PC-9 (cell line): ENCODE measurements at regions not wholly inside any gene's neighbourhood (a gene's known extent, or its start where the extent isn't known, plus 50 kb on each side); places are given as distances from the start of the nearest gene placed in this dataset.

Source experiments
- BruUV-seq: library from RNA; stranded (reverse); fragments of 400-500 nt; replicated peaks from 2 replicates; lab custom pipeline; 2021; lab: Mats Ljungman, UMichigan
- CTCF ChIA-PET: fragments of 300-600 bp; sonication (Branson Sonifier 250); formaldehyde crosslinking; loops from one replicate; lab custom pipeline; 2022; ENCODE audit warnings: antibody characterized with exemption; lab: Charles Lee
- POLR2A ChIA-PET: fragments of 300-600 bp; sonication (Branson Sonifier 250); formaldehyde crosslinking; loops from one replicate; lab custom pipeline; 2022; ENCODE audit warnings: antibody characterized with exemption; ENCODE audit not compliant: unreplicated experiment; lab: Charles Lee
- DNase-seq, 2 experiments: peaks; one replicate each; pipeline versions ENCODE4 v3.0.0 to v3.0.0-alpha.2; 2015 to 2022; ENCODE audit warnings: mixed read lengths in 1 of 2
- H2AFZ ChIP-seq: fragments of 200-600 bp; sonication (generic); 2 replicates; pipeline ENCODE4 v1.8.1; 2017; ENCODE audit warnings: antibody characterized with exemption
- H3F3A ChIP-seq: fragments of 200-600 bp; sonication (generic); 2 replicates; pipeline ENCODE4 v1.8.1; 2017; ENCODE audit warnings: antibody characterized with exemption, mild to moderate bottlenecking, low read depth; ENCODE audit not compliant: insufficient read depth
- H3K27ac ChIP-seq: fragments of 200-600 bp; sonication (generic); 2 replicates; pipeline ENCODE4 v1.6.1; 2016; ENCODE audit warnings: mixed run types
- H3K27me3 ChIP-seq: fragments of 200-600 bp; sonication (generic); 2 replicates; pipeline ENCODE4 v1.6.1; 2016; ENCODE audit warnings: low read depth, mixed run types; ENCODE audit not compliant: insufficient read depth
- H3K36me3 ChIP-seq: fragments of 200-600 bp; sonication (generic); 2 replicates; pipeline ENCODE4 v1.6.1; 2016; ENCODE audit warnings: low read depth, mixed run types
- H3K4me1 ChIP-seq: fragments of 200-600 bp; sonication (generic); replicated peaks from 2 replicates; pipeline ENCODE4 v1.6.1; 2016; ENCODE audit warnings: mixed run types; ENCODE audit not compliant: insufficient read depth
- H3K4me2 ChIP-seq: fragments of 200-600 bp; sonication (generic); 2 replicates; pipeline ENCODE4 v1.6.1; 2017; ENCODE audit warnings: mixed run types
- H3K4me3 ChIP-seq: fragments of 200-600 bp; sonication (generic); 2 replicates; pipeline ENCODE4 v1.6.1; 2016; ENCODE audit warnings: mixed run types
- H3K79me2 ChIP-seq: fragments of 200-600 bp; sonication (generic); 2 replicates; pipeline ENCODE4 v1.6.1; 2017; ENCODE audit warnings: low read depth, mixed run types
- H3K9me2 ChIP-seq: fragments of 200-600 bp; sonication (generic); 2 replicates; pipeline ENCODE4 v1.8.1; 2017; ENCODE audit warnings: mild to moderate bottlenecking; ENCODE audit not compliant: insufficient read depth
- H3K9me3 ChIP-seq: fragments of 200-600 bp; sonication (generic); 2 replicates; pipeline ENCODE4 v1.8.1; 2016; ENCODE audit warnings: low read depth; ENCODE audit not compliant: insufficient read depth
- H4K20me1 ChIP-seq: fragments of 200-600 bp; sonication (generic); 2 replicates; pipeline ENCODE4 v1.8.1; 2017; ENCODE audit not compliant: insufficient read depth
- EZH2 ChIP-seq: fragments of 200-600 bp; sonication (generic); IDR thresholded peaks from 2 replicates; pipeline ENCODE4 v1.8.0; 2017; ENCODE audit warnings: antibody characterized with exemption, low read depth
- intact Hi-C: fragments of 100-400 bp; cut with micrococcal nuclease; formaldehyde crosslinking; loops from one replicate; pipeline ENCODE4 v1.10.0; 2022; ENCODE audit not compliant: unreplicated experiment
- TF ChIP-seq, protein P1 (sequence below): fragments of 200-600 bp; sonication (generic); conservative IDR thresholded peaks from 2 replicates; pipeline ENCODE4 v1.6.1; 2017; ENCODE audit warnings: mixed run types, antibody characterized with exemption, mild to moderate bottlenecking, moderate library complexity

DNA sequence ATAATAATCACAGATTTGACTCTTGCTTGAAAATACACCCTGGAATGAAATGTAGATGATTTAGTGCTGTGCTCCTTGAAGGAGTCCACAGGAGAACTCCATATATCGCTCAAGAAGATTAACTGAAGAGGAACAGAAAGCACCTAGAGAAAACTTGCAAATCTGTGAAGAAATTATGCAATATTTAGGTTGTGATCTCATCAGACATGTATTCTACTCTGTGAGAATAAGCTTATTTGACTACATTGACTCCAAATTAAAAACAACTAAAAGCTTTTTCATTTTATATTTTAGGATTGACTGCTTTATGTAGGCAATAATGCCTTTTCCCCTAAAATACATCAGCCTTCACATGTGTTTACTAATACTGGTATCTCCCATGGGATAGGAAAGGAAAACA lies 906.6 kb upstream of the LRATD1 start:
- TF ChIP-seq, protein P1, sequence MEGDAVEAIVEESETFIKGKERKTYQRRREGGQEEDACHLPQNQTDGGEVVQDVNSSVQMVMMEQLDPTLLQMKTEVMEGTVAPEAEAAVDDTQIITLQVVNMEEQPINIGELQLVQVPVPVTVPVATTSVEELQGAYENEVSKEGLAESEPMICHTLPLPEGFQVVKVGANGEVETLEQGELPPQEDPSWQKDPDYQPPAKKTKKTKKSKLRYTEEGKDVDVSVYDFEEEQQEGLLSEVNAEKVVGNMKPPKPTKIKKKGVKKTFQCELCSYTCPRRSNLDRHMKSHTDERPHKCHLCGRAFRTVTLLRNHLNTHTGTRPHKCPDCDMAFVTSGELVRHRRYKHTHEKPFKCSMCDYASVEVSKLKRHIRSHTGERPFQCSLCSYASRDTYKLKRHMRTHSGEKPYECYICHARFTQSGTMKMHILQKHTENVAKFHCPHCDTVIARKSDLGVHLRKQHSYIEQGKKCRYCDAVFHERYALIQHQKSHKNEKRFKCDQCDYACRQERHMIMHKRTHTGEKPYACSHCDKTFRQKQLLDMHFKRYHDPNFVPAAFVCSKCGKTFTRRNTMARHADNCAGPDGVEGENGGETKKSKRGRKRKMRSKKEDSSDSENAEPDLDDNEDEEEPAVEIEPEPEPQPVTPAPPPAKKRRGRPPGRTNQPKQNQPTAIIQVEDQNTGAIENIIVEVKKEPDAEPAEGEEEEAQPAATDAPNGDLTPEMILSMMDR: no peak
- Histone ChIP-seq H3F3A (no peaks in the 10 kb centered on the region), H3K4me2 (no peak overlapping the region), H3K36me3 (no peaks in the 10 kb centered on the region), H3K27ac (no peak overlapping the region), H4K20me1 (no peaks in the 10 kb centered on the region; the same call in 1 of the 2 replicates), H3K9me3 (no peaks in the 10 kb centered on the region), H2AFZ (no peak overlapping the region), H3K4me1 (no peaks in the 10 kb centered on the region), H3K9me2 (no peaks in the 10 kb centered on the region), H3K79me2 (no peaks in the 10 kb centered on the region), H3K27me3 (no peaks in the 10 kb centered on the region), H3K4me3 (no peak overlapping the region)
- no peak for DNase-seq
- no TSS peak for BruUV-seq
- CTCF ChIA-PET: no interaction called here
- POLR2A ChIA-PET: no interaction called here
- intact Hi-C loops: no loop called here

DNA sequence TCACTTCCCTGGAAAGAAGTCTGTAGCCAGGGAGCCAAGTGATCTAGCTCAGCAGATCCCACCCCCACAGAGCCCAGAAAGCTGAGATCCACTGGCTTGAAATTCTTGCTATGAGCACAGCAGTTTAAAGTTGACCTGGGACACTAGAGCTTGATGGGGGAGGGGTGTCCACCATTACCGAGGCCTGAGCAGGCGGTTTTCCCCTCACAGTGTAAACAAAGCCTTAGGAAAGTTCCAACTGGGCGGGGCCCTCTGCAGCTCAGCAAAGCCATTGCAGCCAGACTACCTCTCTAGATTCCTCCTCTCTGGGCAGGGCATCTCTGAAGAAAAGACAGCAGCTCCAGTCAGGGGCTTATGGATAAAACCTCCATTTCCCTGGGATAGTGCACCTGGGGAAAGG lies 887.2 kb upstream of the LRATD1 start:
- DNase-seq: no peak
- ChIA-PET POLR2A (no interaction called here), CTCF (no interaction called here)

DNA sequence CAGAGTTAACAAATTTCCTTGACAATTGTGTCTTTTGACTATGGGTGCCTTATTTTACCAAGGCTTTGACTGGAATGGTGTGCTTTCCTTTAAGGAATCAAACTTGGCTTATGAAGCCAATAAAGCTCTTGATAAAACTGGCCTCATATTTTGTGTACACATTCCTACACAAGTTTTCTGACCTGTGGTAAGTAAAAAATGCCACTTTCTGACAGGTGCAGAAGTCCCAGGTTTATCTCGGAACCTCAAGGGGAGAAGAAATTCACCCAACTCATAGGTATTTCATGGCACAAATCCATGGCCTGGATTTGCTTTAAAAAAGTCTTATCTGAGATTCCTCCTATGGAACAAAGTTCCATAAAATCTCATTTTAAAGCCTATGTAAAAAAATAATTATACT lies 880.6 kb upstream of the LRATD1 start:
- no peak overlapping the region for H3K4me2 ChIP-seq
- peaks cover 3% of the 10 kb centered on the region; the same call in 1 of the 2 replicates for H3K9me2 ChIP-seq
- ChIA-PET POLR2A (no interaction called here), CTCF (no interaction called here)
- H3K79me2 ChIP-seq: no peaks in the 10 kb centered on the region
- no peaks in the 10 kb centered on the region for H3K9me3 ChIP-seq
- intact Hi-C loops: no loop called here
- H3K4me1 ChIP-seq: no peaks in the 10 kb centered on the region
- no peaks in the 10 kb centered on the region for H4K20me1 ChIP-seq
- no peak overlapping the region for H2AFZ ChIP-seq
- H3K27me3 ChIP-seq: no peaks in the 10 kb centered on the region
- TF ChIP-seq, protein P1: no peak
- TF ChIP-seq EZH2: no peak
- no peaks in the 10 kb centered on the region for H3K36me3 ChIP-seq
- no peak for DNase-seq
- H3F3A ChIP-seq: no peaks in the 10 kb centered on the region
- H3K4me3 ChIP-seq: no peak overlapping the region
- H3K27ac ChIP-seq: no peak overlapping the region
- BruUV-seq: no TSS peak

More for the DNA sequence above, 887.2 kb upstream of the LRATD1 start:
- Histone ChIP-seq H3K36me3 (no peaks in the 10 kb centered on the region), H3K27ac (no peak overlapping the region), H3K4me3 (no peak overlapping the region), H4K20me1 (no peaks in the 10 kb centered on the region), H3K27me3 (no peaks in the 10 kb centered on the region), H2AFZ (no peak overlapping the region), H3K9me2 (0 out of 2 replicates have a peak, but pooled peaks cover 4% of the 10 kb centered on the region), H3K4me1 (no peaks in the 10 kb centered on the region), H3K79me2 (no peaks in the 10 kb centered on the region), H3K9me3 (no peaks in the 10 kb centered on the region), H3K4me2 (no peak overlapping the region), H3F3A (no peaks in the 10 kb centered on the region)
- intact Hi-C loops: no loop called here
- no TSS peak for BruUV-seq
- no peak for TF ChIP-seq EZH2
- TF ChIP-seq, protein P1: no peak
